SH-SY5Y (cell line): ENCODE measurements at regions not wholly inside any gene's neighbourhood (a gene's known extent, or its start where the extent isn't known, plus 50 kb on each side); places are given as distances from the start of the nearest gene placed in this dataset.

ENCODE experiments used
- GATA2 ChIP-seq: IDR thresholded peaks from 2 replicates; pipeline ENCODE4 v1.6.1; 2011; ENCODE audit warnings: mild to moderate bottlenecking, low read depth, low read length
- GATA3 ChIP-seq: IDR thresholded peaks from 2 replicates; pipeline ENCODE4 v1.6.1; 2011; ENCODE audit warnings: low read depth, mild to moderate bottlenecking, low read length, moderate library complexity

GRCh38 chr5:90301248-90301647 is 108.3 kb downstream of the CETN3 start:
- TF ChIP-seq GATA2 (no peak), GATA3 (no peak)

GRCh38 chr5:90297045-90297764 is 112.4 kb downstream of the CETN3 start:
- TF ChIP-seq GATA3 (no peak), GATA2 (no peak)

GRCh38 chr5:90294604-90295003 is 115.0 kb downstream of the CETN3 start:
- TF ChIP-seq GATA2, result no peak
- no peak for TF ChIP-seq GATA3

- no peak for TF ChIP-seq GATA3
- no peak for TF ChIP-seq GATA2
Measured at GRCh38 chr5:90293931-90294330, 115.6 kb downstream of the CETN3 start.

- no peak for TF ChIP-seq GATA3
- no peak for TF ChIP-seq GATA2
Measured at GRCh38 chr5:90290648-90291047, 118.9 kb downstream of the CETN3 start.

GRCh38 chr5:90289837-90290236 is 119.7 kb downstream of the CETN3 start:
- TF ChIP-seq GATA3, result no peak
- no peak for TF ChIP-seq GATA2

- no peak for TF ChIP-seq GATA3
- TF ChIP-seq GATA2, result no peak
Measured at GRCh38 chr5:90287036-90287435, 122.5 kb downstream of the CETN3 start.

- TF ChIP-seq GATA2 (no peak), GATA3 (no peak)
Measured at GRCh38 chr5:90285581-90285980, 124.0 kb downstream of the CETN3 start.

GRCh38 chr5:90284375-90284774 is 125.2 kb downstream of the CETN3 start:
- no peak for TF ChIP-seq GATA2
- TF ChIP-seq GATA3, result no peak

- TF ChIP-seq GATA3 (no peak), GATA2 (no peak)
Measured at GRCh38 chr5:90279091-90279490, 130.5 kb downstream of the CETN3 start.

GRCh38 chr5:90274216-90274615 is 135.3 kb downstream of the CETN3 start:
- TF ChIP-seq GATA3 (no peak), GATA2 (no peak)

GRCh38 chr5:90267646-90268045 is 141.9 kb downstream of the CETN3 start:
- TF ChIP-seq GATA2 (no peak), GATA3 (no peak)

- TF ChIP-seq GATA2 (no peak), GATA3 (no peak)
Measured at GRCh38 chr5:90265545-90265857, 144.1 kb downstream of the CETN3 start.

- TF ChIP-seq GATA3 (no peak), GATA2 (peak; percentile 89)
Measured at GRCh38 chr5:90264689-90265544, 144.6 kb downstream of the CETN3 start.
